C4-2B (cell line): ENCODE measurements at regions not wholly inside any gene's neighbourhood (a gene's known extent, or its start where the extent isn't known, plus 50 kb on each side); places are given as distances from the start of the nearest gene placed in this dataset.

Experiments used
- CTCF ChIP-seq: fragments of 450-650 bp; conservative IDR thresholded peaks from 2 replicates; pipeline ENCODE4 v1.5.1; 2017; ENCODE audit warnings: mild to moderate bottlenecking
- ZFX ChIP-seq: fragments of 450-650 bp; IDR thresholded peaks from 2 replicates; pipeline ENCODE4 v1.6.1; 2017

- TF ChIP-seq CTCF (no peak), ZFX (no peak)
Observed at GRCh38 chr4:85061974-85062373, 95.5 kb upstream of the WDFY3 start.
